WTC11 (cell line): ENCODE measurements at regions not wholly inside any gene's neighbourhood (a gene's known extent, or its start where the extent isn't known, plus 50 kb on each side); places are given as distances from the start of the nearest gene placed in this dataset.

Experiments
- ATAC-seq: fragments of 200-7000 bp; cut with Tn5 transposase; 2 replicates; pipeline ENCODE4 v1.10.0; 2021; ENCODE audit warnings: mild to moderate bottlenecking, moderate library complexity
- CTCF ChIA-PET: fragments of 300-600 bp; sonication (Branson Sonifier 250); formaldehyde crosslinking; loops from one replicate; lab custom pipeline; 2021; ENCODE audit warnings: antibody characterized with exemption; lab: Charles Lee
- POLR2A ChIA-PET: fragments of 350-600 bp; sonication (Branson Sonifier 250); formaldehyde crosslinking; loops from one replicate; lab custom pipeline; 2021; ENCODE audit warnings: antibody characterized with exemption; lab: Charles Lee
- DNase-seq: peaks from one replicate; pipeline ENCODE4 v3.0.0; 2021; ENCODE audit warnings: low spot score
- H3K27ac Mint-ChIP-seq: 2 replicates; pipeline ENCODE4 v1.8.0; 2021; ENCODE audit warnings: mixed read lengths
- H3K27me3 Mint-ChIP-seq: 2 replicates; pipeline ENCODE4 v1.8.0; 2021; ENCODE audit warnings: low read depth, mild to moderate bottlenecking, moderate library complexity, mixed read lengths
- H3K36me3 Mint-ChIP-seq: 2 replicates; pipeline ENCODE4 v1.8.0; 2021; ENCODE audit warnings: mixed read lengths
- H3K4me1 Mint-ChIP-seq: 2 replicates; pipeline ENCODE4 v1.8.0; 2022; ENCODE audit warnings: mixed read lengths
- H3K4me3 Mint-ChIP-seq: 2 replicates; pipeline ENCODE4 v1.8.0; 2021; ENCODE audit warnings: mild to moderate bottlenecking, moderate library complexity, mixed read lengths
- H3K9me3 Mint-ChIP-seq: 2 replicates; pipeline ENCODE4 v1.8.0; 2021; ENCODE audit warnings: mixed read lengths
- ARID4B ChIP-seq: sonication (generic); formaldehyde crosslinking; IDR thresholded peaks from 2 replicates; pipeline ENCODE4 v1.8.0; 2023; ENCODE audit warnings: missing genetic modification reagents, mild to moderate bottlenecking, borderline replicate concordance
- ATF1 ChIP-seq: sonication (generic); formaldehyde crosslinking; IDR thresholded peaks from 2 replicates; pipeline ENCODE4 v1.8.1; 2023; ENCODE audit warnings: mild to moderate bottlenecking, moderate library complexity, missing genetic modification reagents
- ATF3 ChIP-seq: sonication (generic); formaldehyde crosslinking; conservative IDR thresholded peaks from 2 replicates; pipeline ENCODE4 v1.8.1; 2022; ENCODE audit warnings: mild to moderate bottlenecking, missing genetic modification reagents
- ERG ChIP-seq: fragments of 250-450 bp; sonication (Bioruptor Pico); IDR thresholded peaks from 2 replicates; pipeline ENCODE4 v1.8.0; 2021; ENCODE audit warnings: mild to moderate bottlenecking
- FOXK1 ChIP-seq: sonication (generic); formaldehyde crosslinking; IDR thresholded peaks from 2 replicates; pipeline ENCODE4 v1.8.0; 2022; ENCODE audit warnings: mild to moderate bottlenecking, moderate library complexity, missing genetic modification reagents
- JUN ChIP-seq: sonication (generic); formaldehyde crosslinking; IDR thresholded peaks from 2 replicates; pipeline ENCODE4 v1.8.0; 2023; ENCODE audit warnings: mild to moderate bottlenecking, missing genetic modification reagents
- KAT7 ChIP-seq: sonication (generic); formaldehyde crosslinking; IDR thresholded peaks from 2 replicates; pipeline ENCODE4 v1.8.1; 2023; ENCODE audit warnings: missing genetic modification reagents, mild to moderate bottlenecking, borderline replicate concordance
- MYBL2 ChIP-seq: sonication (generic); formaldehyde crosslinking; IDR thresholded peaks from 2 replicates; pipeline ENCODE4 v1.8.1; 2023; ENCODE audit warnings: mild to moderate bottlenecking, moderate library complexity, missing genetic modification reagents
- OVOL2 ChIP-seq: fragments of 250-450 bp; sonication (Bioruptor Pico); IDR thresholded peaks from 2 replicates; pipeline ENCODE4 v1.9.0; 2021; ENCODE audit warnings: mild to moderate bottlenecking, borderline replicate concordance
- SMAD4 ChIP-seq: sonication (generic); formaldehyde crosslinking; IDR thresholded peaks from 2 replicates; pipeline ENCODE4 v1.8.0; 2022; ENCODE audit warnings: mild to moderate bottlenecking, missing genetic modification reagents
- STAT6 ChIP-seq: sonication (generic); formaldehyde crosslinking; conservative IDR thresholded peaks from 2 replicates; pipeline ENCODE4 v1.8.1; 2023; ENCODE audit warnings: mild to moderate bottlenecking, low read depth, missing genetic modification reagents, moderate library complexity
- TEAD1 ChIP-seq: sonication (generic); formaldehyde crosslinking; IDR thresholded peaks from 2 replicates; pipeline ENCODE4 v1.8.0; 2022; ENCODE audit warnings: mild to moderate bottlenecking, missing genetic modification reagents
- ZBTB43 ChIP-seq: sonication (generic); formaldehyde crosslinking; IDR thresholded peaks from 2 replicates; pipeline ENCODE4 v1.8.1; 2023; ENCODE audit warnings: mild to moderate bottlenecking, missing genetic modification reagents
- ZNF121 ChIP-seq: sonication (generic); formaldehyde crosslinking; IDR thresholded peaks from 2 replicates; pipeline ENCODE4 v1.8.0; 2023; ENCODE audit warnings: missing genetic modification reagents
- ZNF232 ChIP-seq: sonication (generic); formaldehyde crosslinking; IDR thresholded peaks from 2 replicates; pipeline ENCODE4 v1.8.0; 2022; ENCODE audit warnings: mild to moderate bottlenecking, missing genetic modification reagents
- ZNF396 ChIP-seq: fragments of 250-450 bp; sonication (Bioruptor Pico); IDR thresholded peaks from 2 replicates; pipeline ENCODE4 v1.8.0; 2021; ENCODE audit warnings: mild to moderate bottlenecking, moderate library complexity, borderline replicate concordance
- ZNF532 ChIP-seq: fragments of 250-450 bp; sonication (Bioruptor Pico); IDR thresholded peaks from 2 replicates; pipeline ENCODE4 v1.9.0; 2021; ENCODE audit warnings: mild to moderate bottlenecking, borderline replicate concordance

- Mint-ChIP-seq H3K27me3 (no peaks in the 10 kb centered on the region), H3K9me3 (peaks cover 29% of the 10 kb centered on the region), H3K4me3 (no peak overlapping the region), H3K27ac (no peak overlapping the region), H3K36me3 (peaks cover 20% of the 10 kb centered on the region), H3K4me1 (peaks cover 23% of the 10 kb centered on the region)
- ChIA-PET CTCF (interaction anchor here (0.6 kb wide), 1 partner anchor 261 kb away, joined by 3 read pairs; no protein-coding TSS in a partner anchor), POLR2A (no interaction called here)
- no peak for TF ChIP-seq SMAD4 (CRISPR knock-in tag)
- TF ChIP-seq MYBL2 (CRISPR knock-in tag) = no peak
- no peak for TF ChIP-seq ZBTB43 (CRISPR knock-in tag)
- ATAC-seq (no peak), DNase-seq (no peak)
Measured at GRCh38 chr9:32292611-32293010, 91.8 kb upstream of the ACO1 start.

- Mint-ChIP-seq H3K4me3 (no peak overlapping the region), H3K27ac (no peak overlapping the region), H3K4me1 (peaks cover 26% of the 10 kb centered on the region), H3K27me3 (no peaks in the 10 kb centered on the region), H3K36me3 (peaks cover 24% of the 10 kb centered on the region), H3K9me3 (peaks cover 32% of the 10 kb centered on the region)
- DNase-seq (no peak), ATAC-seq (no peak)
- CTCF ChIA-PET = no interaction called here
- POLR2A ChIA-PET = no interaction called here
- TF ChIP-seq FOXK1 (no peak), JUN (CRISPR knock-in tag) (no peak), TEAD1 (CRISPR knock-in tag) (no peak), STAT6 (CRISPR knock-in tag) (no peak), ATF3 (CRISPR knock-in tag) (no peak), ERG (no peak), OVOL2 (no peak)
Measured at GRCh38 chr9:32293091-32293490, 91.4 kb upstream of the ACO1 start.

- Mint-ChIP-seq H3K4me3 (no peak overlapping the region), H3K9me3 (peaks cover 31% of the 10 kb centered on the region), H3K4me1 (peaks cover 26% of the 10 kb centered on the region), H3K27ac (no peak overlapping the region), H3K27me3 (no peaks in the 10 kb centered on the region), H3K36me3 (peaks cover 27% of the 10 kb centered on the region)
- DNase-seq (no peak), ATAC-seq (no peak)
- ChIA-PET CTCF (interaction anchor here (0.9 kb wide), 1 partner anchor 30 kb away, joined by 3 read pairs; no protein-coding TSS in a partner anchor), POLR2A (no interaction called here)
- TF ChIP-seq KAT7 (CRISPR knock-in tag) (no peak), ATF1 (no peak), ZNF121 (no peak), ZNF532 (CRISPR knock-in tag) (no peak), ZNF396 (CRISPR knock-in tag) (no peak), ZNF232 (CRISPR knock-in tag) (no peak), ARID4B (CRISPR knock-in tag) (no peak), JUN (CRISPR knock-in tag) (no peak)
Measured at GRCh38 chr9:32294106-32294505, 90.3 kb upstream of the ACO1 start.
